A673 (cell line): ENCODE measurements at regions not wholly inside any gene's neighbourhood (a gene's known extent, or its start where the extent isn't known, plus 50 kb on each side); places are given as distances from the start of the nearest gene placed in this dataset.
A peak's percentile ranks its signal among the peaks of the same experiment; 100 is the strongest.

Experiments used
- BruUV-seq: library from RNA; stranded (reverse); fragments of 400-500 nt; replicated peaks from 2 replicates; lab custom pipeline; 2021; lab: Mats Ljungman, UMichigan
- CTCF ChIA-PET: fragments of 300-600 bp; sonication (Branson Sonifier 250); formaldehyde crosslinking; loops from one replicate; lab custom pipeline; 2022; ENCODE audit warnings: antibody characterized with exemption; lab: Charles Lee
- POLR2A ChIA-PET: fragments of 300-600 bp; sonication (Branson Sonifier 250); formaldehyde crosslinking; loops from one replicate; lab custom pipeline; 2022; ENCODE audit warnings: antibody characterized with exemption; ENCODE audit not compliant: low non-redundant PET; lab: Charles Lee
- DNase-seq: peaks from one replicate; pipeline ENCODE4 v3.0.0-alpha.2; 2015; ENCODE audit warnings: low spot score
- H3K27ac ChIP-seq: fragments of 200-600 bp; sonication (generic); 2 replicates; pipeline ENCODE4 v1.5.1; 2016; ENCODE audit warnings: mixed run types, low read depth, mild to moderate bottlenecking, mixed read lengths, antibody characterized with exemption, low read length; ENCODE audit not compliant: poor library complexity, severe bottlenecking
- H3K27me3 ChIP-seq: fragments of 200-600 bp; sonication (generic); replicated peaks from 2 replicates; pipeline ENCODE4 v1.6.1; 2017; ENCODE audit warnings: mixed run types, low read depth, mild to moderate bottlenecking, mixed read lengths, antibody characterized with exemption, low read length; ENCODE audit not compliant: insufficient read depth, poor library complexity
- H3K36me3 ChIP-seq: fragments of 200-600 bp; sonication (generic); 2 replicates; pipeline ENCODE4 v1.6.1; 2016; ENCODE audit warnings: mixed run types, mild to moderate bottlenecking, mixed read lengths, antibody characterized with exemption, low read length; ENCODE audit not compliant: insufficient read depth, poor library complexity, severe bottlenecking
- H3K4me1 ChIP-seq: fragments of 200-600 bp; sonication (generic); 2 replicates; pipeline ENCODE4 v1.6.1; 2017; ENCODE audit warnings: mixed run types, mild to moderate bottlenecking, mixed read lengths, antibody characterized with exemption, low read length; ENCODE audit not compliant: insufficient read depth, poor library complexity, severe bottlenecking
- H3K4me3 ChIP-seq: fragments of 200-600 bp; sonication (generic); 2 replicates; pipeline ENCODE4 v1.5.1; 2016; ENCODE audit warnings: low read depth, mixed run types, mild to moderate bottlenecking, mixed read lengths, low read length; ENCODE audit not compliant: poor library complexity, severe bottlenecking
- H3K9me3 ChIP-seq: fragments of 200-600 bp; sonication (generic); 2 replicates; pipeline ENCODE4 v1.6.1; 2016; ENCODE audit warnings: mixed run types, low read depth, mild to moderate bottlenecking, mixed read lengths, antibody characterized with exemption, low read length; ENCODE audit not compliant: poor library complexity, severe bottlenecking
- CTCF ChIP-seq: fragments of 300-800, 200-600 bp; sonication (generic); conservative IDR thresholded peaks from 2 replicates; pipeline ENCODE4 v1.5.1; 2017; ENCODE audit warnings: low read depth, mild to moderate bottlenecking, antibody characterized with exemption, low read length, moderate library complexity, mixed read lengths
- EZH2 ChIP-seq: fragments of 200-600 bp; sonication (generic); IDR thresholded peaks from 2 replicates; pipeline ENCODE4 v1.6.1; 2017; ENCODE audit warnings: borderline replicate concordance, low read depth, mild to moderate bottlenecking, mixed read lengths, antibody characterized with exemption, low read length; ENCODE audit not compliant: poor library complexity, severe bottlenecking
- intact Hi-C: fragments of 100-400 bp; cut with micrococcal nuclease; formaldehyde crosslinking; loops from one replicate; pipeline ENCODE4 v1.10.0; 2022; ENCODE audit not compliant: unreplicated experiment

DNA sequence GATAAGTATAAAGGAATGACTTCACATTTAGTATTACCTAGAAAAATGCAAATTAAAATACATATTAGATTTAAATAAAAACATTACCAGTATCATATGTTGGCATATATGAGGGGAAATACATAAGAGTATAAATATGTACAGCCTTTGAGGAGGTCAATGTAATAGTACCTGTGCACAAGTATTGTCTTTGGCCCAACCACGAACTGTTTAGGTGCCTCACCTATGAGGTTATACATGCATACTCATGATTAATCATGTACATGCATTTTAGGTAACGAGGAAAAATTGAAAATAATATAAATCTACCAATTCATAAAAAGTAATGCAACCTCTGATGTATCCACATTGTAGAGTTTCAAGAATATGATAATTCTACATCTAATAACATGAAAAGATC, 909.8 kb downstream of the METTL15 start:
- CTCF ChIA-PET = no interaction called here
- TF ChIP-seq EZH2 (no peak), CTCF (no peak)
- H3K4me1 ChIP-seq = no peaks in the 10 kb centered on the region
- H3K27ac ChIP-seq = no peak overlapping the region
- BruUV-seq = no TSS peak
- no peaks in the 10 kb centered on the region for H3K9me3 ChIP-seq
- DNase-seq = no peak
- no peak overlapping the region for H3K4me3 ChIP-seq
- intact Hi-C loops = loop anchor here (5.0 kb wide), 2 partner anchors 314 to 316 kb away; no protein-coding TSS in a partner anchor
- POLR2A ChIA-PET = no interaction called here
- no peaks in the 10 kb centered on the region for H3K36me3 ChIP-seq
- H3K27me3 ChIP-seq = no peaks in the 10 kb centered on the region

GRCh38 chr11:29012507-29012906, 904.3 kb downstream of the METTL15 start:
- POLR2A ChIA-PET = no interaction called here
- intact Hi-C loops = no loop called here
- Histone ChIP-seq H3K4me3 (no peak overlapping the region), H3K27ac (no peak overlapping the region), H3K36me3 (no peaks in the 10 kb centered on the region), H3K4me1 (peaks cover 5% of the 10 kb centered on the region), H3K9me3 (no peaks in the 10 kb centered on the region), H3K27me3 (no peaks in the 10 kb centered on the region)
- CTCF ChIA-PET = no interaction called here
- BruUV-seq = no TSS peak
- no peak for DNase-seq
- TF ChIP-seq EZH2 = no peak
- TF ChIP-seq CTCF = no peak

DNA sequence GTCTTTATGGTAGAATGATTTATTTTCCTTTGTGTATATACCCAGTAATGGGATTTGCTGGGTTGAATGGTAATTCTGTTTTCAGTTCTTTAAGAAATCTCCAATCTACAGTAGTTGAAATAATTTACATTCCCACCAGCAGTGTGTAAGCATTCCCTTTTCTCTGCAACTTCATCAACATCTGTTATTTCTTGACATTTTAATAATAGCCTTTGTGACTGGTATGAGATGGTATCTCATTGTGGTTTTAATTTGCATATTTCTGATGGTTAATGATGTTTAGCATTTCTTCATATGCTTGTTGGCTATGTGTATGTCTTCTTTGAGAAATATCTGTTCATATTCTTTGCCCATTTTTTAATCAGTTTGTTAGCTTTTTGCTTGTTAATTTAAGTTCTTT, 901.2 kb downstream of the METTL15 start:
- H3K4me1 ChIP-seq = peaks cover 5% of the 10 kb centered on the region
- peak; percentile 81 for DNase-seq
- BruUV-seq = no TSS peak
- no peaks in the 10 kb centered on the region for H3K36me3 ChIP-seq
- CTCF ChIA-PET = interaction anchor here (0.6 kb wide), 1 partner anchor 1315 kb away, joined by 4 read pairs; no protein-coding TSS in a partner anchor
- no peak overlapping the region for H3K27ac ChIP-seq
- H3K27me3 ChIP-seq = no peaks in the 10 kb centered on the region
- POLR2A ChIA-PET = no interaction called here
- no peaks in the 10 kb centered on the region for H3K9me3 ChIP-seq
- TF ChIP-seq CTCF (no peak), EZH2 (no peak)
- no peak overlapping the region for H3K4me3 ChIP-seq
- intact Hi-C loops = loop anchor here (5.0 kb wide), 1 partner anchor 1312 kb away; no protein-coding TSS in a partner anchor
